ENCODE measurements at regions not wholly inside any gene's neighbourhood (a gene's known extent, or its start where the extent isn't known, plus 50 kb on each side); places are given as distances from the start of the nearest gene placed in this dataset.
"Not testable (repeated sequence)": the region's sequence is repeated elsewhere in the genome, so short reads cannot be mapped to it uniquely, and the experiment has no call there.

- H3K9me3 ChIP-seq (replicated peaks in 1 of 2; ENCODE audit: control insufficient read depth in 1 of 2, insufficient read depth in 1 of 2, low read length in 2 of 2), result peaks cover 0 to 24% of the 10 kb centered on the region in 2 donors
- H3K4me1 Mint-ChIP-seq, result no peaks in the 10 kb centered on the region
- H3K27me3 ChIP-seq (ENCODE audit: control insufficient read depth in 2 of 2, insufficient read depth in 2 of 2, low read length in 2 of 2), result no peaks in the 10 kb centered on the region
- no peak for DNase-seq
- no peak overlapping the region for H3K4me3 ChIP-seq (replicated peaks in 1 of 3; ENCODE audit: low read depth in 2 of 3, low read length in 3 of 3)
- H3K36me3 ChIP-seq (replicated peaks in 1 of 2; ENCODE audit: control insufficient read depth in 1 of 2, insufficient read depth in 2 of 2, low read length in 2 of 2), result no peaks in the 10 kb centered on the region
- H3K27ac Mint-ChIP-seq, result no peak overlapping the region
- no peak for TF ChIP-seq CTCF (IDR thresholded peaks at IDR 0.05)
- H3K27ac ChIP-seq (ENCODE audit: low read depth in 1 of 2, low read length in 2 of 2), result no peak overlapping the region
- no peaks in the 10 kb centered on the region for H3K79me2 ChIP-seq (ENCODE audit: insufficient read depth, low read length)
- H3K4me1 ChIP-seq (ENCODE audit: control insufficient read depth in 1 of 2, insufficient read depth in 2 of 2, low read length in 2 of 2), result no peaks in the 10 kb centered on the region
- no peaks in the 10 kb centered on the region for H4K20me1 ChIP-seq (ENCODE audit: insufficient read depth, low read length)
- intact Hi-C loops (cut with micrococcal nuclease), result no loop called here
- no peak overlapping the region for H2AFZ ChIP-seq (ENCODE audit: insufficient read depth, low read depth, low read length, poor library complexity, severe bottlenecking)
- no peaks in the 10 kb centered on the region for H3K36me3 Mint-ChIP-seq
- H3K9ac ChIP-seq (ENCODE audit: insufficient read depth, low read length, poor library complexity, severe bottlenecking), result no peak overlapping the region
- WGBS (ENCODE audit: insufficient coverage), result 92% methylated on average over 5 of the region's 11 CpGs
- no peak overlapping the region for H3K4me3 Mint-ChIP-seq
- H3K9me3 Mint-ChIP-seq, result peaks cover 0 to 23% (median 10%) of the 10 kb centered on the region in 7 donors
- peaks cover 0 to 3% (median 0%) of the 10 kb centered on the region in 3 donors for H3K27me3 Mint-ChIP-seq (ENCODE audit: low read depth in 3 of 3)
- no peak overlapping the region for H3K4me2 ChIP-seq (replicated peaks; ENCODE audit: extremely low read depth, low read length, poor library complexity, severe bottlenecking)
Measured at GRCh38 chr3:70612920-70613319, 300.5 kb upstream of the MDFIC2 start.

- intact Hi-C loops (cut with micrococcal nuclease), result not testable (repeated sequence)
Measured at GRCh38 chr3:70611667-70612277, 299.3 kb upstream of the MDFIC2 start.

More at GRCh38 chr3:70611667-70612277, 299.3 kb upstream of the MDFIC2 start:
- DNase-seq; H3K4me3 ChIP-seq (replicated peaks in 1 of 3; ENCODE audit: low read depth in 2 of 3, low read length in 3 of 3); H3K4me3 Mint-ChIP-seq; H4K20me1 ChIP-seq (ENCODE audit: insufficient read depth, low read length); H3K9ac ChIP-seq (ENCODE audit: insufficient read depth, low read length, poor library complexity, severe bottlenecking); H3K27ac Mint-ChIP-seq; H3K36me3 Mint-ChIP-seq; H3K4me1 Mint-ChIP-seq; H3K27me3 Mint-ChIP-seq (ENCODE audit: low read depth in 3 of 3); H3K4me1 ChIP-seq (ENCODE audit: control insufficient read depth in 1 of 2, insufficient read depth in 2 of 2, low read length in 2 of 2); H3K36me3 ChIP-seq (replicated peaks in 1 of 2; ENCODE audit: control insufficient read depth in 1 of 2, insufficient read depth in 2 of 2, low read length in 2 of 2); H3K27me3 ChIP-seq (ENCODE audit: control insufficient read depth in 2 of 2, insufficient read depth in 2 of 2, low read length in 2 of 2); H3K4me2 ChIP-seq (replicated peaks; ENCODE audit: extremely low read depth, low read length, poor library complexity, severe bottlenecking); H3K79me2 ChIP-seq (ENCODE audit: insufficient read depth, low read length); H3K27ac ChIP-seq (ENCODE audit: low read depth in 1 of 2, low read length in 2 of 2); H2AFZ ChIP-seq (ENCODE audit: insufficient read depth, low read depth, low read length, poor library complexity, severe bottlenecking): not testable (repeated sequence)
- 94% methylated on average over 20 of the region's 25 CpGs for WGBS (ENCODE audit: insufficient coverage)
- peaks cover 0 to 17% (median 9%) of the 10 kb centered on the region in 7 donors for H3K9me3 Mint-ChIP-seq
- peaks cover 0 to 20% of the 10 kb centered on the region in 2 donors for H3K9me3 ChIP-seq (replicated peaks in 1 of 2; ENCODE audit: control insufficient read depth in 1 of 2, insufficient read depth in 1 of 2, low read length in 2 of 2)
